Neural crest cell (in vitro differentiated cells): ENCODE measurements at regions not wholly inside any gene's neighbourhood (a gene's known extent, or its start where the extent isn't known, plus 50 kb on each side); places are given as distances from the start of the nearest gene placed in this dataset.
"Not testable (repeated sequence)": the region's sequence is repeated elsewhere in the genome, so short reads cannot be mapped to it uniquely, and the experiment has no call there.

Experiments used
- DNase-seq: peaks from one replicate; pipeline ENCODE4 v3.0.0; 2021; ENCODE audit warnings: low read depth, mixed read lengths, low spot score
- H3K27ac Mint-ChIP-seq: one replicate; pipeline ENCODE4 v1.8.0; 2021; ENCODE audit warnings: mild to moderate bottlenecking, mixed read lengths; ENCODE audit not compliant: unreplicated experiment
- H3K27me3 Mint-ChIP-seq: 2 replicates; pipeline ENCODE4 v1.8.0; 2021; ENCODE audit warnings: low read depth, mild to moderate bottlenecking, mixed read lengths
- H3K36me3 Mint-ChIP-seq: 2 replicates; pipeline ENCODE4 v1.8.0; 2021; ENCODE audit warnings: low read depth, mild to moderate bottlenecking, mixed read lengths
- H3K4me1 Mint-ChIP-seq: 2 replicates; pipeline ENCODE4 v1.8.0; 2021; ENCODE audit warnings: mixed read lengths
- H3K4me3 Mint-ChIP-seq: one replicate; pipeline ENCODE4 v1.8.0; 2021; ENCODE audit warnings: mild to moderate bottlenecking, mixed read lengths
- H3K9me3 Mint-ChIP-seq: 2 replicates; pipeline ENCODE4 v1.8.0; 2021; ENCODE audit warnings: mixed read lengths
- CTCF ChIP-seq: fragments of 200-600 bp; sonication (generic); conservative IDR thresholded peaks from 2 replicates; pipeline ENCODE4 v1.5.0; 2021; ENCODE audit warnings: antibody characterized with exemption, mild to moderate bottlenecking

GRCh38 chr12:14075797-14076393 is 94.5 kb upstream of the GRIN2B start:
- H3K4me3 Mint-ChIP-seq = no peak overlapping the region
- TF ChIP-seq CTCF = no peak
- peaks cover 4% of the 10 kb centered on the region for H3K9me3 Mint-ChIP-seq
- no peaks in the 10 kb centered on the region for H3K36me3 Mint-ChIP-seq
- H3K27ac Mint-ChIP-seq = no peak overlapping the region
- H3K4me1 Mint-ChIP-seq = peaks cover 12% of the 10 kb centered on the region
- no peak for DNase-seq
- H3K27me3 Mint-ChIP-seq = no peaks in the 10 kb centered on the region

GRCh38 chr12:14076538-14076937 is 95.1 kb upstream of the GRIN2B start:
- no peak overlapping the region for H3K27ac Mint-ChIP-seq
- peaks cover 12% of the 10 kb centered on the region for H3K4me1 Mint-ChIP-seq
- no peak overlapping the region for H3K4me3 Mint-ChIP-seq
- TF ChIP-seq CTCF = no peak
- H3K9me3 Mint-ChIP-seq = peaks cover 4% of the 10 kb centered on the region
- no peaks in the 10 kb centered on the region for H3K36me3 Mint-ChIP-seq
- no peaks in the 10 kb centered on the region for H3K27me3 Mint-ChIP-seq
- no peak for DNase-seq

DNA sequence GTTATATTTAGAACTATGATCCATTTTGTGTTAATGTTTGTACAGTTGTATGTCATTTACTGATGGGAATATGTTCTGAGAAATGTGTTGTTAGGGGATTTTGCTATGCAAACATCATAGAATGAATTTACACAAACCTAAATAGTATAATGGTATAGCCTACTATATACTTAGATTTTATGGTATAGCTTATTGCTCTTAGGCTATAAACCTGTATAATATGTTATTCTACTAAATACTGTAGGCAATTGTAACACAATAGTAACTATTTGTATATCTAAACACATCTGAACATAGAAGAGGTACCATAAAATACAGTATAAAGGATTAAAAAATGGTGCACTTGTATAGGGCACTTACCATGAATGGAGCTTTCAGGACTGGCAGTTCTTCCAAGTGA is 105.4 kb upstream of the GRIN2B start:
- Mint-ChIP-seq H3K27me3 (no peaks in the 10 kb centered on the region), H3K4me1 (no peaks in the 10 kb centered on the region), H3K36me3 (no peaks in the 10 kb centered on the region), H3K27ac (no peak overlapping the region), H3K9me3 (peaks cover 2% of the 10 kb centered on the region), H3K4me3 (no peak overlapping the region)
- DNase-seq = no peak
- TF ChIP-seq CTCF = no peak

- H3K27ac Mint-ChIP-seq = no peak overlapping the region
- H3K9me3 Mint-ChIP-seq = peaks cover 27% of the 10 kb centered on the region
- no peak for TF ChIP-seq CTCF
- peaks cover 10% of the 10 kb centered on the region for H3K36me3 Mint-ChIP-seq
- no peaks in the 10 kb centered on the region for H3K4me1 Mint-ChIP-seq
- H3K4me3 Mint-ChIP-seq = no peak overlapping the region
- no peaks in the 10 kb centered on the region for H3K27me3 Mint-ChIP-seq
- no peak for DNase-seq
Observed at GRCh38 chr12:14099994-14100393, 118.6 kb upstream of the GRIN2B start.

DNA sequence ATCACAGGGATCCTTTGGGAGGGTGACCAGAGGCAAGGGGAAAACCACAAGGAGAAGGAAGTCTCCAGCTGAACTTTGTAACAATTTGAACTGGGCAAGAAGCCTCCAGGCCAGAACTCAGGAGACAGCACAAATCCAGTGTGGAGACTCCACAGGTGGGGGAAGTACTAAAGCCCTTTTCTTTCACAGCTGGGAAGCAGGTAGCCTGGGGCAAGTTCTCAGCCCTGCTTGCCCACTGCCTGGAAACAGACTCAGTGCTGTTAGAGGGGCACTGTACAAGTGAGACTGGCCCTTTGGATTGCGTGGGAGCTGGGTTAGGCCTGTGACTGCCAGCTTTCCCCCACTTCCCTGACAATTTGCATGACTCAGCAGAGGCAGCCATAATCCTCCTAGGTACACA is 120.2 kb upstream of the GRIN2B start:
- H3K4me1 Mint-ChIP-seq, H3K36me3 Mint-ChIP-seq: not testable (repeated sequence)
- peaks cover 21% of the 10 kb centered on the region for H3K9me3 Mint-ChIP-seq

DNA sequence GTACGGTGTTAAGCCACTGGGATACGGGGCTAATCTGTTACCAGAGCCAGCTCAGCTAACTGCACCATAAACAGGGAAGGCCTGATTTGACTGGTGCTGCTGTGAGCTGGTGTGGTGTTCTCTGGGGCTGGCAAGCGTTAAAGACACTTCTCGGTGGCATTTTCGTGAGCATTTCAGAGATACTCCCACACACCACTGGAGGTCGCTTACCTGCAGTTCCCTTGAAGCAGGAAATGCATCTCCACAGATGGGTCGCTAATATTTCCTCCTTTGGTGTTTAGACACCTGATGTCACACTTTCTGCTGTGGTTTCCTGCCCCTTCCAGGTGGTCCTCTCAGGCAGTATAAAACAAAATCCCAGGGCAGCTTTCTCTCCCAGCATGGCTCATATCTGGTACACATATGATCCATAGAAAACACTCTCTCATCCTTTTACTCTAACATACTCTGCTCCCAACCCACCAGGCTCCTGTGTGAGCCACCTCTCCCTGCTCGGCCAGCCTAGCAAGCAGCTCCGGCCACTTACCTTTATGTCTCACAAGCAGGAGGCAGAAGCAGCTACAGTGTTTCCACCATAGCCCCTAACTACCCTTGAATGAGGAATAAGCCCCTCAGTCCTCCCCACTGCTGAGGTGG is 129.9 kb upstream of the GRIN2B start:
- Mint-ChIP-seq H3K27me3 (no peaks in the 10 kb centered on the region), H3K36me3 (no peaks in the 10 kb centered on the region), H3K9me3 (peaks cover 7% of the 10 kb centered on the region), H3K4me3 (no peak overlapping the region), H3K27ac (no peak overlapping the region), H3K4me1 (peaks cover 12% of the 10 kb centered on the region)
- peak; percentile 61 for TF ChIP-seq CTCF
- no peak for DNase-seq

More for the DNA sequence above, 120.2 kb upstream of the GRIN2B start:
- DNase-seq, H3K4me3 Mint-ChIP-seq, H3K27me3 Mint-ChIP-seq, H3K27ac Mint-ChIP-seq: not testable (repeated sequence)
